SJCRH30 (cell line): ENCODE measurements at regions not wholly inside any gene's neighbourhood (a gene's known extent, or its start where the extent isn't known, plus 50 kb on each side); places are given as distances from the start of the nearest gene placed in this dataset.
"Not testable (repeated sequence)": the region's sequence is repeated elsewhere in the genome, so short reads cannot be mapped to it uniquely, and the experiment has no call there.

Experiments used
- DNase-seq, 2 experiments: peaks; one replicate each; pipeline ENCODE4 v3.0.0-alpha.2; 2015 to 2020
- H3K27ac ChIP-seq: fragments of 250-450 bp; sonication (Bioruptor Pico); 2 replicates; pipeline ENCODE4 v1.5.1; 2020; ENCODE audit warnings: mild to moderate bottlenecking, moderate library complexity
- H3K27me3 ChIP-seq: fragments of 250-450 bp; sonication (Bioruptor Pico); 2 replicates; pipeline ENCODE4 v1.5.1; 2020; ENCODE audit warnings: mild to moderate bottlenecking, moderate library complexity
- H3K36me3 ChIP-seq: fragments of 250-450 bp; sonication (Bioruptor Pico); 2 replicates; pipeline ENCODE4 v1.5.1; 2020; ENCODE audit warnings: mild to moderate bottlenecking, moderate library complexity
- H3K4me1 ChIP-seq: fragments of 250-450 bp; sonication (Bioruptor Pico); 2 replicates; pipeline ENCODE4 v1.5.1; 2020; ENCODE audit warnings: mild to moderate bottlenecking, moderate library complexity
- H3K4me3 ChIP-seq: fragments of 250-450 bp; sonication (Bioruptor Pico); 2 replicates; pipeline ENCODE4 v1.5.1; 2020; ENCODE audit warnings: mild to moderate bottlenecking, moderate library complexity
- H3K9me3 ChIP-seq: fragments of 250-450 bp; sonication (Bioruptor Pico); replicated peaks from 2 replicates; pipeline ENCODE4 v1.5.1; 2020; ENCODE audit warnings: mild to moderate bottlenecking, moderate library complexity

GRCh38 chr4:3607690-3608552 is 75.7 kb upstream of the LRPAP1 start:
- no peak overlapping the region for H3K27ac ChIP-seq
- H3K9me3 ChIP-seq = no peaks in the 10 kb centered on the region; the same call in 1 of the 2 replicates

GRCh38 chr4:3606850-3607249 is 74.6 kb upstream of the LRPAP1 start:
- H3K36me3 ChIP-seq, H3K9me3 ChIP-seq, H3K27ac ChIP-seq, H3K27me3 ChIP-seq, H3K4me3 ChIP-seq, H3K4me1 ChIP-seq: not testable (repeated sequence)
- peak in 1 of 2 experiments; percentile 20 for DNase-seq

More at GRCh38 chr4:3607690-3608552, 75.7 kb upstream of the LRPAP1 start:
- H3K27me3 ChIP-seq = no peaks in the 10 kb centered on the region
- peaks cover 3% of the 10 kb centered on the region for H3K4me1 ChIP-seq
- no peaks in the 10 kb centered on the region for H3K36me3 ChIP-seq
- DNase-seq = peak; percentile 70 to 78
- H3K4me3 ChIP-seq = no peak overlapping the region

- H3K27ac ChIP-seq, H3K36me3 ChIP-seq, DNase-seq: not testable (repeated sequence)
Measured at GRCh38 chr4:3606271-3606670, 74.0 kb upstream of the LRPAP1 start.

GRCh38 chr4:3605491-3605890 is 73.3 kb upstream of the LRPAP1 start:
- Histone ChIP-seq H3K27me3 (no peaks in the 10 kb centered on the region), H3K36me3 (no peaks in the 10 kb centered on the region), H3K9me3 (no peaks in the 10 kb centered on the region), H3K4me1 (peaks cover 3% of the 10 kb centered on the region), H3K27ac (no peak overlapping the region), H3K4me3 (no peak overlapping the region)
- DNase-seq = no peak

More at GRCh38 chr4:3606271-3606670, 74.0 kb upstream of the LRPAP1 start:
- H3K4me3 ChIP-seq, H3K4me1 ChIP-seq, H3K9me3 ChIP-seq, H3K27me3 ChIP-seq: not testable (repeated sequence)

- H3K27me3 ChIP-seq, DNase-seq, H3K27ac ChIP-seq, H3K4me1 ChIP-seq, H3K4me3 ChIP-seq, H3K9me3 ChIP-seq, H3K36me3 ChIP-seq: not testable (repeated sequence)
Measured at GRCh38 chr4:3602886-3603645, 70.8 kb upstream of the LRPAP1 start.

- H3K9me3 ChIP-seq = no peaks in the 10 kb centered on the region
- DNase-seq = no peak
- H3K27ac ChIP-seq = no peak overlapping the region
- no peaks in the 10 kb centered on the region for H3K27me3 ChIP-seq
- no peaks in the 10 kb centered on the region for H3K36me3 ChIP-seq
- no peaks in the 10 kb centered on the region for H3K4me1 ChIP-seq
- H3K4me3 ChIP-seq = no peak overlapping the region
Measured at GRCh38 chr4:3601992-3602391, 69.8 kb upstream of the LRPAP1 start.

- H3K36me3 ChIP-seq, H3K4me1 ChIP-seq, H3K27me3 ChIP-seq: not testable (repeated sequence)
Measured at GRCh38 chr4:3601108-3601690, 69.0 kb upstream of the LRPAP1 start.

GRCh38 chr4:3599951-3600350 is 67.7 kb upstream of the LRPAP1 start:
- H3K36me3 ChIP-seq = no peaks in the 10 kb centered on the region
- H3K27me3 ChIP-seq = no peaks in the 10 kb centered on the region
- no peak overlapping the region for H3K4me3 ChIP-seq
- DNase-seq = no peak
- H3K4me1 ChIP-seq = no peaks in the 10 kb centered on the region
- H3K9me3 ChIP-seq = no peaks in the 10 kb centered on the region
- H3K27ac ChIP-seq = no peak overlapping the region

More at GRCh38 chr4:3601108-3601690, 69.0 kb upstream of the LRPAP1 start:
- H3K27ac ChIP-seq, DNase-seq, H3K9me3 ChIP-seq, H3K4me3 ChIP-seq: not testable (repeated sequence)

GRCh38 chr4:3598695-3599227 is 66.5 kb upstream of the LRPAP1 start:
- Histone ChIP-seq H3K9me3 (no peaks in the 10 kb centered on the region), H3K36me3 (no peaks in the 10 kb centered on the region), H3K27ac (no peak overlapping the region), H3K4me1 (no peaks in the 10 kb centered on the region), H3K27me3 (no peaks in the 10 kb centered on the region), H3K4me3 (no peak overlapping the region)
- no peak for DNase-seq

GRCh38 chr4:3597896-3598505 is 65.8 kb upstream of the LRPAP1 start:
- H3K27me3 ChIP-seq = not testable (repeated sequence)

GRCh38 chr4:3596957-3597733 is 64.9 kb upstream of the LRPAP1 start:
- not testable (repeated sequence) for H3K27ac ChIP-seq, DNase-seq, H3K4me3 ChIP-seq, H3K4me1 ChIP-seq, H3K27me3 ChIP-seq, H3K9me3 ChIP-seq, H3K36me3 ChIP-seq

More at GRCh38 chr4:3597896-3598505, 65.8 kb upstream of the LRPAP1 start:
- H3K27ac ChIP-seq, H3K36me3 ChIP-seq, H3K4me1 ChIP-seq, H3K4me3 ChIP-seq, DNase-seq, H3K9me3 ChIP-seq: not testable (repeated sequence)

GRCh38 chr4:3595627-3596291 is 63.5 kb upstream of the LRPAP1 start:
- not testable (repeated sequence) for H3K9me3 ChIP-seq, H3K36me3 ChIP-seq, H3K4me1 ChIP-seq, DNase-seq, H3K27me3 ChIP-seq, H3K4me3 ChIP-seq, H3K27ac ChIP-seq

- H3K27ac ChIP-seq, H3K4me1 ChIP-seq, H3K36me3 ChIP-seq, H3K27me3 ChIP-seq, DNase-seq, H3K9me3 ChIP-seq, H3K4me3 ChIP-seq: not testable (repeated sequence)
Measured at GRCh38 chr4:3594751-3595150, 62.5 kb upstream of the LRPAP1 start.
